Left lung (tissue), 4 donors: ENCODE measurements at regions not wholly inside any gene's neighbourhood (a gene's known extent, or its start where the extent isn't known, plus 50 kb on each side); places are given as distances from the start of the nearest gene placed in this dataset.
"Not testable (repeated sequence)": the region's sequence is repeated elsewhere in the genome, so short reads cannot be mapped to it uniquely, and the experiment has no call there.

Experiments
- ATAC-seq: fragments of 200-7000 bp; cut with Tn5 transposase; one replicate; pipeline ENCODE4 v1.9.1; 2020; ENCODE audit warnings: moderate library complexity
- DNase-seq, 4 donors: peaks; one replicate each; pipeline ENCODE4 v3.0.0-alpha.2; 2013 to 2020
- H3K27ac ChIP-seq, 2 donors: fragments of 200-600 bp; sonication (generic) in 1 of 2; one replicate each; pipeline versions ENCODE4 v1.5.0 to v1.8.0; 2020 to 2021
- H3K27me3 ChIP-seq, 2 donors: fragments of 200-600 bp; sonication (generic) in 1 of 2; one replicate each; pipeline versions ENCODE4 v1.5.0 to v1.8.0; 2020 to 2021
- H3K36me3 ChIP-seq, 2 donors: fragments of 200-600 bp; sonication (generic) in 1 of 2; one replicate each; pipeline versions ENCODE4 v1.5.0 to v1.8.0; 2020 to 2021
- H3K4me1 ChIP-seq, 2 donors: fragments of 200-600 bp; one replicate each; pipeline ENCODE4 v1.8.0; 2021
- H3K4me3 ChIP-seq, 2 donors: fragments of 200-600 bp; sonication (generic) in 1 of 2; one replicate each; pipeline versions ENCODE4 v1.5.0 to v1.8.0; 2020 to 2021; ENCODE audit warnings: mild to moderate bottlenecking in 1 of 2
- H3K9me3 ChIP-seq, 2 donors: fragments of 200-600 bp; sonication (generic) in 1 of 2; one replicate each; pipeline versions ENCODE4 v1.5.0 to v1.8.0; 2020 to 2021
- CTCF ChIP-seq, 2 donors: fragments of 200-600 bp; sonication (generic) in 1 of 2; IDR thresholded peaks; one replicate each; pipeline versions ENCODE4 v1.5.0 to v1.8.0; 2021; ENCODE audit warnings: antibody characterized with exemption in 2 of 2
- intact Hi-C, 2 donors: fragments of 100-400 bp; cut with DNase I; formaldehyde crosslinking; loops; one replicate each; pipeline versions ENCODE4 v1.11.2 to v1.14.2; 2022
- donor health status: DM: no; HTN: yes; CAD: no.
- donor health status: DM: no; HTN: no; CAD: no.

DNA sequence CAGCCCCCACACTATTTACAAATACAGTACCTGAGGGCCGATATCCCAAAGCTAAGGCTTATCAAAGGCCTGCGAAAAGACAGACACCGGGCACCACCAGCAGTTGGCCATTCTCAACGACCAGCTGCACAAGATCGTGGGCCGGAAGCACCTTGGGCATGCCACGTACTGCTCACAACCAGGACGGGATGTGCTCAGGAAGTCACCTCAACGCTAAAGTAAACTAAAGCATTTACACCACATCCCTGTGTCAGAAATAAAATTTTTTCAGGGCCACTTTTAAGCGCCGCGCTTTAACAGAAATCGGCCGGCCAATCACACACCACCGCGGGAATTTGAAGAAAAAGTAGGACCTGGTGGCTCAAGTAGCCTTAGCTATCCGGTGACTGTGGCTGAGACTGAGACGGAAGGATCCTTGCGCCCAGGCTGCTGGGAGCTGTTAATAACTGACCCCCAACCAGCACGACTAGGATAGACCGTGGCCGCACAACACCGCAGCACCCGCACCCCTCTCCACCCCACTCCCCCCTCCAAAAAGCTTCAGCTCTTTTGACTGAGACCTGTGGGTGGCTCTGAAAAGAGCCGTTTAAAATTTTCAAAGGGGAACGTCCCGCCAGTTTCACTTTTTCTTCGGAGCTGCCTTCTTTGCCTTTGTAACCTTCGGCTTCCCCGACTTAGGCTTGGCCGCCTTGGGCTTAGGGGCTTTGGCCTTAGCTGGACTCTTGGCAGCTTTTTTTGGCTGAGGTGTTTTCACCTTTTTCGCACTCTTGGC is 131.2 kb upstream of the BTN3A2 start:
- Histone ChIP-seq H3K27me3 (peaks cover 15 to 93% of the 10 kb centered on the region in 2 donors), H3K9me3 (no peaks in the 10 kb centered on the region), H3K36me3 (no peaks in the 10 kb centered on the region), H3K4me1 (peaks cover 5 to 17% of the 10 kb centered on the region in 2 donors), H3K4me3 (peak overlapping the region; percentile 42 to 49), H3K27ac (peak overlapping the region; percentile 84 to 86)
- peak; percentile 78 for ATAC-seq
- TF ChIP-seq CTCF (IDR thresholded peaks at IDR 0.05): no peak
- DNase-seq: peak; percentile 65 to 78 (median 72)
- intact Hi-C loops: no loop called here

- peak overlapping the region; percentile 42 to 49 for H3K4me3 ChIP-seq
- intact Hi-C loops: no loop called here
- DNase-seq (peak; percentile 69 to 93 (median 86)), ATAC-seq (peak; percentile 89)
- peaks cover 5 to 17% of the 10 kb centered on the region in 2 donors for H3K4me1 ChIP-seq
- H3K36me3 ChIP-seq: no peaks in the 10 kb centered on the region
- no peaks in the 10 kb centered on the region for H3K9me3 ChIP-seq
- peaks cover 15 to 96% of the 10 kb centered on the region in 2 donors for H3K27me3 ChIP-seq
- TF ChIP-seq CTCF (IDR thresholded peaks at IDR 0.05): no peak
- peak overlapping the region; percentile 84 to 86 for H3K27ac ChIP-seq
These were observed 130.3 kb upstream of the BTN3A2 start for GRCh38 chr6:26234421-26235301.

DNA sequence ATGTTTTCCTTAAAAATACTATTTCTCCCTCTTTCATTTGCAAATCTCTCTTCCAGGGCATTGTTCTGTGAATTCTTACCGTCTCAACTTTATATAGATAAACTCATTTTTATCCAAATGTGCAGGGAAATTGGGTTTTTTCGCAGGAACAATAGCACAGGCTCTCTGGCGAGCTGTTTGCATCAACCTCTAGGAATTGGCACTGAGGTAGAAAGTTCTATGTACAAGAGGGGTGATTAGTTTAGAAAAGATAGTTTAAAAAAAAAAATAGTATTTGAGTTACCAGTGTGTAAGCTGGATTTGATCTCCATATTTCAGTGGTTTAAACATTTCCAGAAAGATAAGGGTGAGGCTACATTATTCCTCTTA is 129.7 kb upstream of the BTN3A2 start:
- ATAC-seq (no peak), DNase-seq (peak in 1 of 4 donors; percentile 43)
- H3K27ac ChIP-seq: peak overlapping the region; percentile 84 to 86
- intact Hi-C loops: no loop called here
- no peaks in the 10 kb centered on the region for H3K9me3 ChIP-seq
- H3K4me3 ChIP-seq: peak overlapping the region in 1 of 2 donors; percentile 49
- peaks cover 15 to 97% of the 10 kb centered on the region in 2 donors for H3K27me3 ChIP-seq
- peaks cover 5 to 17% of the 10 kb centered on the region in 2 donors for H3K4me1 ChIP-seq
- no peaks in the 10 kb centered on the region for H3K36me3 ChIP-seq
- no peak for TF ChIP-seq CTCF (IDR thresholded peaks at IDR 0.05)

- Histone ChIP-seq H3K27ac (peak overlapping the region in 1 of 2 donors; percentile 90), H3K27me3 (peaks cover 6 to 88% of the 10 kb centered on the region in 2 donors)
These were observed 125.6 kb upstream of the BTN3A2 start for GRCh38 chr6:26239415-26239814.

GRCh38 chr6:26240157-26241032 is 124.6 kb upstream of the BTN3A2 start:
- Histone ChIP-seq H3K4me1 (peaks cover 0 to 9% of the 10 kb centered on the region in 2 donors), H3K27me3 (peaks cover 3 to 85% of the 10 kb centered on the region in 2 donors), H3K9me3 (no peaks in the 10 kb centered on the region), H3K4me3 (peak overlapping the region; percentile 40 to 48), H3K27ac (peak overlapping the region; percentile 90 to 93), H3K36me3 (no peaks in the 10 kb centered on the region)
- TF ChIP-seq CTCF (IDR thresholded peaks at IDR 0.05): no peak
- intact Hi-C loops: no loop called here
- DNase-seq: peak; percentile 79 to 95 (median 88)
- ATAC-seq: peak; percentile 92

More at GRCh38 chr6:26239415-26239814, 125.6 kb upstream of the BTN3A2 start:
- H3K36me3 ChIP-seq, ATAC-seq, H3K9me3 ChIP-seq, DNase-seq, intact Hi-C loops: not testable (repeated sequence)
- peaks cover 1 to 12% of the 10 kb centered on the region in 2 donors for H3K4me1 ChIP-seq
- H3K4me3 ChIP-seq: peak overlapping the region in 1 of 2 donors; percentile 40
